Mesendoderm (in vitro differentiated cells): ENCODE measurements at regions not wholly inside any gene's neighbourhood (a gene's known extent, or its start where the extent isn't known, plus 50 kb on each side); places are given as distances from the start of the nearest gene placed in this dataset.
A peak's percentile ranks its signal among the peaks of the same experiment; 100 is the strongest.

Experiments
- DNase-seq: peaks from one replicate; pipeline ENCODE4 v3.0.0; 2013
- H2AK5ac ChIP-seq: 2 replicates; pipeline ENCODE4 v1.6.1; 2013; ENCODE audit warnings: low read length, inconsistent platforms
- H2BK120ac ChIP-seq: 2 replicates; pipeline ENCODE4 v1.6.1; 2013; ENCODE audit warnings: low read depth, mild to moderate bottlenecking, low read length, moderate library complexity, mixed read lengths
- H2BK15ac ChIP-seq: replicated peaks from 2 replicates; pipeline ENCODE4 v1.6.1; 2013; ENCODE audit warnings: low read depth, mild to moderate bottlenecking, moderate library complexity
- H2BK5ac ChIP-seq: 2 replicates; pipeline ENCODE4 v1.6.1; 2013; ENCODE audit warnings: low read length, inconsistent platforms
- H3K18ac ChIP-seq: 2 replicates; pipeline ENCODE4 v1.6.1; 2013; ENCODE audit warnings: mild to moderate bottlenecking, low read length, mixed read lengths
- H3K23ac ChIP-seq: one replicate; pipeline ENCODE4 v1.6.1; 2013; ENCODE audit warnings: low read length
- H3K27ac ChIP-seq: 2 replicates; pipeline ENCODE4 v1.5.1; 2013; ENCODE audit warnings: low read depth, mild to moderate bottlenecking, inconsistent platforms, low read length, moderate library complexity
- H3K27me3 ChIP-seq: 2 replicates; pipeline ENCODE4 v1.6.1; 2013; ENCODE audit warnings: low read length, control low read depth, mild to moderate bottlenecking, inconsistent platforms; ENCODE audit not compliant: insufficient read depth, poor library complexity
- H3K36me3 ChIP-seq: 2 replicates; pipeline ENCODE4 v1.6.1; 2013; ENCODE audit warnings: low read length, inconsistent platforms; ENCODE audit not compliant: control insufficient read depth, insufficient read depth
- H3K4ac ChIP-seq: one replicate; pipeline ENCODE4 v1.6.1; 2013; ENCODE audit warnings: low read depth, mild to moderate bottlenecking, low read length, moderate library complexity
- H3K4me1 ChIP-seq: 2 replicates; pipeline ENCODE4 v1.6.1; 2013; ENCODE audit warnings: low read depth, low read length, inconsistent platforms; ENCODE audit not compliant: control insufficient read depth
- H3K4me2 ChIP-seq: 2 replicates; pipeline ENCODE4 v1.6.1; 2013; ENCODE audit warnings: low read length
- H3K4me3 ChIP-seq: 2 replicates; pipeline ENCODE4 v1.5.1; 2013; ENCODE audit warnings: mild to moderate bottlenecking, low read length
- H3K56ac ChIP-seq: one replicate; pipeline ENCODE4 v1.6.1; 2013; ENCODE audit warnings: low read length
- H3K79me1 ChIP-seq: 2 replicates; pipeline ENCODE4 v1.6.1; 2013; ENCODE audit warnings: low read length, inconsistent platforms
- H3K79me2 ChIP-seq: 2 replicates; pipeline ENCODE4 v1.6.1; 2013; ENCODE audit warnings: mild to moderate bottlenecking, low read length; ENCODE audit not compliant: control insufficient read depth, insufficient read depth
- H3K9ac ChIP-seq: 2 replicates; pipeline ENCODE4 v1.6.1; 2013; ENCODE audit warnings: low read length, inconsistent platforms
- H4K5ac ChIP-seq: one replicate; pipeline ENCODE4 v1.6.1; 2013; ENCODE audit warnings: low read length
- H4K8ac ChIP-seq: one replicate; pipeline ENCODE4 v1.6.1; 2013; ENCODE audit warnings: low read depth, mild to moderate bottlenecking, control low read depth, low read length, moderate library complexity
- WGBS: extraction: QIAGEN DNeasy Blood & Tissue Kit; methylation state at CpG from one replicate; pipeline ENCODE4 v1.1.7; 2013; ENCODE audit warnings: low lambda C conversion rate, missing lambda C conversion rate; ENCODE audit not compliant: insufficient coverage; ENCODE audit errors: extremely low coverage; 5-methylcytosine and 5-hydroxymethylcytosine counted together

DNA sequence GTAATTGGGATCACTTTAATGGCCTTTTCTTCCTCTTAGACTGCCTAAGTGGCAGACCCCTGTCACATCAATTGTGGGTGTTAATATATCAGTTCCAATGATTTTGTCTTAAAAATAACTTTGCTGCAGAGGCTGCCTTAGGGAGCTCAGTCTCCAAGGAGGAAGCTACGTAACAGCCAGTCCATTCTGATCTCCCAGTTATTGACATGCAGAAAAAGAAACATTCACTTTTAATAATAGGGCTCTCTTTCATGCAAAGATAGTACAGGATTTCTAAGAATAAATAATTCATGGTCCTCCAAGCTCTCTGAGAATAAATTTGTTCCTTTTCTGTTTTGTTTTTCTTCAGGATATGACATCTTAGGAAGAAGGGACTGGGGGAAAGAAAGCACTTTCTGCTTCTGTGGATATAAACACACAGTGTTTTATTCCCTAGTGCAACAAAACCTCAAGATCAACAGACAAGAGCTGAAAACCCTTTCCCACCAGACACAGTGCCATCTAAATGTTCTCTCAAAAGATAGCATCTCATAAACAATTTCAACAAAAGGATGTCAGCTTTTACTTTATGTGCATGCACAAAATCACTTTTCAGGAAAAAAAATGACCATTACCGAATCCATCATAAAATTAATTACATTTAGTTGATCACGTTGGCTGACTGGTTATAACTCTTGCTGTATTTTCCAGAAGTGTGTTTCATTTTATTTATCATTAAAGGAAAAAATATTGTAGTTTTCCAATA lies 372.4 kb upstream of the SLC7A11 start:
- Histone ChIP-seq H2AK5ac (no peak overlapping the region), H3K4me3 (no peak overlapping the region), H3K4me2 (no peak overlapping the region), H3K4ac (no peak overlapping the region), H3K56ac (no peak overlapping the region), H3K79me2 (no peaks in the 10 kb centered on the region), H3K27me3 (no peaks in the 10 kb centered on the region), H3K79me1 (no peaks in the 10 kb centered on the region), H3K27ac (no peak overlapping the region), H3K9ac (no peak overlapping the region), H2BK5ac (no peak overlapping the region), H4K8ac (no peak overlapping the region), H3K18ac (no peak overlapping the region), H2BK120ac (no peak overlapping the region), H4K5ac (no peak overlapping the region), H3K23ac (no peak overlapping the region), H2BK15ac (no peak overlapping the region), H3K36me3 (no peaks in the 10 kb centered on the region), H3K4me1 (no peaks in the 10 kb centered on the region)
- no peak for DNase-seq
- no CpG with 5 or more reads among the region's 3 CpGs for WGBS

- Histone ChIP-seq H2BK15ac (no peak overlapping the region), H3K9ac (no peak overlapping the region), H4K5ac (no peak overlapping the region), H3K79me2 (no peaks in the 10 kb centered on the region), H3K27me3 (no peaks in the 10 kb centered on the region), H3K79me1 (no peaks in the 10 kb centered on the region), H3K56ac (no peak overlapping the region), H2AK5ac (no peak overlapping the region), H3K23ac (no peak overlapping the region), H3K4ac (no peak overlapping the region), H3K4me3 (no peak overlapping the region), H3K27ac (no peak overlapping the region), H3K4me1 (no peaks in the 10 kb centered on the region), H4K8ac (no peak overlapping the region), H2BK120ac (no peak overlapping the region), H3K36me3 (no peaks in the 10 kb centered on the region), H2BK5ac (no peak overlapping the region), H3K4me2 (no peak overlapping the region), H3K18ac (peak overlapping the region; percentile 60)
- DNase-seq = no peak
- no CpG with 5 or more reads among the region's 1 CpG for WGBS
Measured at GRCh38 chr4:138612428-138612827, 370.3 kb upstream of the SLC7A11 start.

GRCh38 chr4:138611721-138612120 lies 369.6 kb upstream of the SLC7A11 start:
- Histone ChIP-seq H4K5ac (no peak overlapping the region), H3K27me3 (no peaks in the 10 kb centered on the region), H4K8ac (no peak overlapping the region), H3K9ac (no peak overlapping the region), H3K4me3 (no peak overlapping the region), H2BK120ac (no peak overlapping the region), H3K79me1 (no peaks in the 10 kb centered on the region), H3K36me3 (no peaks in the 10 kb centered on the region), H2BK5ac (no peak overlapping the region), H3K79me2 (no peaks in the 10 kb centered on the region), H3K4ac (no peak overlapping the region), H3K23ac (no peak overlapping the region), H3K4me2 (no peak overlapping the region), H3K27ac (no peak overlapping the region), H3K4me1 (no peaks in the 10 kb centered on the region), H2BK15ac (no peak overlapping the region), H3K18ac (no peak overlapping the region), H3K56ac (no peak overlapping the region), H2AK5ac (no peak overlapping the region)
- no CpG with 5 or more reads among the region's 2 CpGs for WGBS
- DNase-seq = peak; percentile 27

- Histone ChIP-seq H3K27ac (no peak overlapping the region), H3K9ac (no peak overlapping the region), H3K4me3 (no peak overlapping the region), H3K27me3 (no peaks in the 10 kb centered on the region), H3K36me3 (no peaks in the 10 kb centered on the region), H4K5ac (no peak overlapping the region), H3K79me1 (no peaks in the 10 kb centered on the region), H3K79me2 (no peaks in the 10 kb centered on the region), H3K56ac (no peak overlapping the region), H2BK5ac (no peak overlapping the region), H3K18ac (no peak overlapping the region), H3K4ac (no peak overlapping the region), H4K8ac (no peak overlapping the region), H2BK120ac (no peak overlapping the region), H2BK15ac (no peak overlapping the region), H3K23ac (no peak overlapping the region), H3K4me2 (no peak overlapping the region), H3K4me1 (no peaks in the 10 kb centered on the region), H2AK5ac (no peak overlapping the region)
- no peak for DNase-seq
- WGBS = no CpG with 5 or more reads among the region's 1 CpG
Measured at GRCh38 chr4:138611017-138611416, 368.9 kb upstream of the SLC7A11 start.

- Histone ChIP-seq H3K4me1 (no peaks in the 10 kb centered on the region), H4K8ac (no peak overlapping the region), H3K9ac (no peak overlapping the region), H3K18ac (no peak overlapping the region), H2AK5ac (no peak overlapping the region), H3K4me3 (no peak overlapping the region), H3K23ac (no peak overlapping the region), H3K56ac (no peak overlapping the region), H3K79me1 (no peaks in the 10 kb centered on the region), H3K4ac (no peak overlapping the region), H3K4me2 (no peak overlapping the region), H2BK15ac (no peak overlapping the region), H2BK120ac (no peak overlapping the region), H3K27ac (no peak overlapping the region), H2BK5ac (no peak overlapping the region), H3K36me3 (no peaks in the 10 kb centered on the region), H3K27me3 (no peaks in the 10 kb centered on the region), H4K5ac (no peak overlapping the region), H3K79me2 (no peaks in the 10 kb centered on the region)
- DNase-seq = no peak
- WGBS = no CpG with 5 or more reads among the region's 2 CpGs
Measured at GRCh38 chr4:138609943-138610350, 367.8 kb upstream of the SLC7A11 start.

- H3K4me1 ChIP-seq = no peaks in the 10 kb centered on the region
- H3K79me1 ChIP-seq = no peaks in the 10 kb centered on the region
- no peak overlapping the region for H3K4me3 ChIP-seq
- H3K4ac ChIP-seq = no peak overlapping the region
- no peaks in the 10 kb centered on the region for H3K79me2 ChIP-seq
- H3K18ac ChIP-seq = no peak overlapping the region
- H2BK5ac ChIP-seq = no peak overlapping the region
- no peaks in the 10 kb centered on the region for H3K36me3 ChIP-seq
- no peak overlapping the region for H3K9ac ChIP-seq
- no peak overlapping the region for H2BK15ac ChIP-seq
- H4K5ac ChIP-seq = no peak overlapping the region
- H4K8ac ChIP-seq = no peak overlapping the region
- no peak overlapping the region for H3K27ac ChIP-seq
- H3K4me2 ChIP-seq = no peak overlapping the region
- no peak for DNase-seq
- H3K23ac ChIP-seq = no peak overlapping the region
- no peaks in the 10 kb centered on the region for H3K27me3 ChIP-seq
- no CpG with 5 or more reads among the region's 2 CpGs for WGBS
- H3K56ac ChIP-seq = no peak overlapping the region
- no peak overlapping the region for H2BK120ac ChIP-seq
- H2AK5ac ChIP-seq = no peak overlapping the region
Measured at GRCh38 chr4:138604556-138604955, 362.4 kb upstream of the SLC7A11 start.
